SK-N-SH treated with all-trans-retinoic acid at 6 μM for 48 hours (cell line): ENCODE measurements at regions not wholly inside any gene's neighbourhood (a gene's known extent, or its start where the extent isn't known, plus 50 kb on each side); places are given as distances from the start of the nearest gene placed in this dataset.
"Not testable (repeated sequence)": the region's sequence is repeated elsewhere in the genome, so short reads cannot be mapped to it uniquely, and the experiment has no call there.

Experiments
- ATAC-seq: fragments of 200-7000 bp; cut with Tn5 transposase; 3 replicates; pipeline ENCODE4 v1.9.1; 2020; ENCODE audit warnings: mild to moderate bottlenecking, moderate library complexity
- ARNTL ChIP-seq: fragments of 450-650 bp; formaldehyde crosslinking; IDR thresholded peaks from 2 replicates; pipeline ENCODE4 v1.5.0; 2020; ENCODE audit warnings: low read depth, mild to moderate bottlenecking, moderate library complexity, borderline replicate concordance
- CREB5 ChIP-seq: fragments of 250-450 bp; sonication (Bioruptor Pico); IDR thresholded peaks from 2 replicates; pipeline ENCODE4 v1.5.1; 2020; ENCODE audit warnings: low read depth, mild to moderate bottlenecking, moderate library complexity
- CSRNP3 ChIP-seq: fragments of 250-450 bp; sonication (Bioruptor Pico); IDR thresholded peaks from 2 replicates; pipeline ENCODE4 v1.5.1; 2021; ENCODE audit warnings: mild to moderate bottlenecking, moderate library complexity
- ESRRG ChIP-seq: fragments of 250-450 bp; sonication (Bioruptor Pico); IDR thresholded peaks from 2 replicates; pipeline ENCODE4 v1.6.1; 2021; ENCODE audit warnings: mild to moderate bottlenecking
- GLIS3 ChIP-seq: fragments of 250-450 bp; sonication (Bioruptor Pico); IDR thresholded peaks from 2 replicates; pipeline ENCODE4 v1.5.0; 2020; ENCODE audit warnings: mild to moderate bottlenecking, moderate library complexity
- OSR1 ChIP-seq: fragments of 250-450 bp; sonication (Bioruptor Pico); IDR thresholded peaks from 2 replicates; pipeline ENCODE4 v1.8.0; 2022; ENCODE audit warnings: moderate library complexity, mild to moderate bottlenecking, inconsistent platforms
- PATZ1 ChIP-seq: fragments of 250-450 bp; sonication (Bioruptor Pico); IDR thresholded peaks from 2 replicates; pipeline ENCODE4 v1.8.0; 2020; ENCODE audit warnings: mild to moderate bottlenecking, moderate library complexity, borderline replicate concordance
- POU6F1 ChIP-seq: fragments of 250-450 bp; sonication (Bioruptor Pico); IDR thresholded peaks from 2 replicates; pipeline ENCODE4 v1.8.0; 2021; ENCODE audit warnings: low read depth, mild to moderate bottlenecking, moderate library complexity, borderline replicate concordance
- PPARA ChIP-seq: fragments of 250-450 bp; sonication (Bioruptor Pico); IDR thresholded peaks from 2 replicates; pipeline ENCODE4 v1.5.0; 2020; ENCODE audit warnings: mild to moderate bottlenecking, borderline replicate concordance
- RARB ChIP-seq: fragments of 250-450 bp; sonication (Bioruptor Pico); IDR thresholded peaks from 2 replicates; pipeline ENCODE4 v1.8.0; 2021; ENCODE audit warnings: mild to moderate bottlenecking, moderate library complexity
- SNAI2 ChIP-seq: fragments of 250-450 bp; sonication (Bioruptor Pico); IDR thresholded peaks from 2 replicates; pipeline ENCODE4 v1.5.0; 2020; ENCODE audit warnings: mild to moderate bottlenecking, moderate library complexity
- TCF4 ChIP-seq: fragments of 250-450 bp; sonication (Bioruptor Pico); IDR thresholded peaks from 2 replicates; pipeline ENCODE4 v1.8.0; 2021; ENCODE audit warnings: mild to moderate bottlenecking, moderate library complexity, borderline replicate concordance
- TSHZ2 ChIP-seq: fragments of 250-450 bp; sonication (Bioruptor Pico); IDR thresholded peaks from 2 replicates; pipeline ENCODE4 v1.5.0; 2020; ENCODE audit warnings: mild to moderate bottlenecking, moderate library complexity
- ZC3H10 ChIP-seq: fragments of 250-450 bp; sonication (Bioruptor Pico); IDR thresholded peaks from 2 replicates; pipeline ENCODE4 v1.5.1; 2021; ENCODE audit warnings: mild to moderate bottlenecking, moderate library complexity
- ZFP3 ChIP-seq: fragments of 250-450 bp; sonication (Bioruptor Pico); IDR thresholded peaks from 2 replicates; pipeline ENCODE4 v1.5.0; 2020; ENCODE audit warnings: mild to moderate bottlenecking, moderate library complexity
- ZFP30 ChIP-seq: fragments of 450-650 bp; formaldehyde crosslinking; IDR thresholded peaks from 2 replicates; pipeline ENCODE4 v1.5.0; 2022; ENCODE audit warnings: mild to moderate bottlenecking, moderate library complexity
- ZNF8 ChIP-seq: fragments of 450-650 bp; formaldehyde crosslinking; IDR thresholded peaks from 2 replicates; pipeline ENCODE4 v1.5.0; 2020; ENCODE audit warnings: mild to moderate bottlenecking, moderate library complexity

GRCh38 chr1:118555638-118556037 lies 370.6 kb upstream of the SPAG17 start:
- TF ChIP-seq ZFP30 (CRISPR knock-in tag), result no peak
- no peak for TF ChIP-seq POU6F1 (CRISPR knock-in tag)
- TF ChIP-seq PATZ1 (CRISPR knock-in tag), result no peak

GRCh38 chr1:118535901-118536300 lies 350.9 kb upstream of the SPAG17 start:
- no peak for TF ChIP-seq ZC3H10 (CRISPR knock-in tag)
- TF ChIP-seq RARB (CRISPR knock-in tag), result no peak
- no peak for TF ChIP-seq TSHZ2 (CRISPR knock-in tag)
- no peak for TF ChIP-seq PPARA
- TF ChIP-seq PATZ1 (CRISPR knock-in tag), result no peak
- no peak for TF ChIP-seq ESRRG (CRISPR knock-in tag)
- no peak for TF ChIP-seq ARNTL (CRISPR knock-in tag)
- TF ChIP-seq SNAI2, result no peak
- TF ChIP-seq OSR1, result no peak
- no peak for TF ChIP-seq ZFP3 (CRISPR knock-in tag)
- TF ChIP-seq POU6F1 (CRISPR knock-in tag), result no peak
- no peak for TF ChIP-seq CSRNP3 (CRISPR knock-in tag)
- TF ChIP-seq TCF4, result no peak
- no peak for TF ChIP-seq ZNF8 (CRISPR knock-in tag)
- no peak for TF ChIP-seq CREB5 (CRISPR knock-in tag)
- TF ChIP-seq GLIS3 (CRISPR knock-in tag), result no peak
- ATAC-seq, result no peak

More at GRCh38 chr1:118555638-118556037, 370.6 kb upstream of the SPAG17 start:
- no peak for ATAC-seq

GRCh38 chr1:118511922-118512321 lies 326.9 kb upstream of the SPAG17 start:
- ATAC-seq, result not testable (repeated sequence)
